Inferior parietal cortex (tissue), 1 donor: ENCODE measurements at regions not wholly inside any gene's neighbourhood (a gene's known extent, or its start where the extent isn't known, plus 50 kb on each side); places are given as distances from the start of the nearest gene placed in this dataset.

ENCODE experiments used
- DNase-seq: peaks from one replicate; pipeline ENCODE4 v3.0.0-alpha.2; 2016; ENCODE audit errors: extremely low spot score

DNA sequence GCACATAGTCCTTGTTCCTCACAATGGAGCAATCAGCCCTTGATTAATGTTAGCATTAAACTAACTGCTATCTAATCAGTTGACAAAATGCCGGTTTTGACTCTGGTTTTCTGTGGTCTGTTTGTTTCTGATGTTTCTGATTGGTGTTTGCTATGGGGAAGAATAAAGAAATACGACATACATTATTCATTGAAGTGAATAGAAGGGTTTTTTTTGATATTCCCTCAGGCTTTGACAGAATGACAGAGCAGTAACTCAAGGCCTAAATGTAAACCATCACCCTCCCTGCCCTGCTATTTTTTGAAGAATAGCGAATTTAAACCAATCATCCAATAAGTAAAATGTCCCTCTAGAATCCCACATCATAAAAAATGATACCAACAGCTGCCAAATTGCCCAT is 65.5 kb upstream of the HS3ST1 start:
- no peak for DNase-seq

DNA sequence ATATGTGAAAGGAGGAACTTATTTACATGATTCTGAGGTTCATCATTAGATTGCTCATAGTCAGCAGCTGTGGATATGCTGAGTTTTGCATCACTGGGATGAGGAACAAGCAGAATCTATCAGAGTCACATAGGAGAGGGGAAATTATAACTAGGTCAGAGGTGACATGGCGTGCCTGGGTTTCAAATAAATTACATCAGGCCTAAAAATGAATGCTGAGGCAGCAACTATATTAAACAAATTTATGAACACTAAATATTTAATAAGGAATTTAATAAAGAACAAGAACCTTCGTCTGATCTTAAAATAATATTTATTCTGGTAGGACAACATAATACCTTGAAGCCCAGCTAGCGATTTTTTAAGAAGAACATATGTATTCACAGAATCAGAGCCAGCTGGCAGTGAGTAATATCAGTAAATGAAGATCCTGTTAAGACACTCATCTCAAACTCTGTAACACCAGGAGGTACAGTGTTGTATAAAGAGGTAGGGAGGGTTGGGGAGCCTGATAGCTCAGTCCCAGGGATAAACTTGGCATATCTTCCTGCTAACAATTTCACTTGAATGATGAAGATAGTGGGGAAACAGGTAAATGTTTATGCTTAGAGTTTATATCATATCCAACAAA is 60.9 kb upstream of the HS3ST1 start:
- DNase-seq, result no peak

DNA sequence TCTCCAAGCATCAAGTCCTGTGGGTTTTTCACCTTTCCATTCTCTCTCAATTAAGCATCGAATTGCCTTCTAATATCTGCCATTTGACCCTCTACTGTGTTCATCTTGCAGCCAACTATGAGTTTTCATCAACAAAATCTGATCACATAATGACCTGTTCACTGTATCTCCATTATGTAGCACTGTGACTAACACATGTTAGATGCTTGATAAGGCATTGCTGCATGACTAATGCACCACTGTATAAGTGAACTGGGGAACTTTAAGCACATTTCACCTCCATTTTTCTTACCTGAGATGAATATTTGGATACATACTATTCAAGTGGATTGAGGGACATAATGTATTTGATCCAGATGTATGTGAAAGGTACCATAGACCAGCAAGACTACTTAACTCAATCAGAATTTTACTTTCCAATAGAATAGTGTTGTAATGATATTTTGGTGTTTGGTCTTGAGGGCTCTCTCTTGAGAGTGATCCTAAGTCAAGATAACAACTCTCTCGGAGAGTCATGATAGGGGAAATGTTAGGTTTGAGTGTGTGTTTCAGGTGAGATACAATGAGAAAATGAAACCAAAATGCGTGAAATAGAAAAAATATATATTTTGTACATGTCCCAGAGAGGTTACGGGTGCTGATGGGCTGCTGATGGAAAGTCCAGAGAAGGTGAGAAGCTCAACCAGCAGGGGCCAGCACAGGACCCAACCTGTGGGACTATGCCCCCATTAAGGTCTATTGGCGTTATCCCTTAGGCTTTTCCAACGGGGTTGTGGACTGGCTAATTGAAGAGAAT is 60.2 kb upstream of the HS3ST1 start:
- no peak for DNase-seq

DNA sequence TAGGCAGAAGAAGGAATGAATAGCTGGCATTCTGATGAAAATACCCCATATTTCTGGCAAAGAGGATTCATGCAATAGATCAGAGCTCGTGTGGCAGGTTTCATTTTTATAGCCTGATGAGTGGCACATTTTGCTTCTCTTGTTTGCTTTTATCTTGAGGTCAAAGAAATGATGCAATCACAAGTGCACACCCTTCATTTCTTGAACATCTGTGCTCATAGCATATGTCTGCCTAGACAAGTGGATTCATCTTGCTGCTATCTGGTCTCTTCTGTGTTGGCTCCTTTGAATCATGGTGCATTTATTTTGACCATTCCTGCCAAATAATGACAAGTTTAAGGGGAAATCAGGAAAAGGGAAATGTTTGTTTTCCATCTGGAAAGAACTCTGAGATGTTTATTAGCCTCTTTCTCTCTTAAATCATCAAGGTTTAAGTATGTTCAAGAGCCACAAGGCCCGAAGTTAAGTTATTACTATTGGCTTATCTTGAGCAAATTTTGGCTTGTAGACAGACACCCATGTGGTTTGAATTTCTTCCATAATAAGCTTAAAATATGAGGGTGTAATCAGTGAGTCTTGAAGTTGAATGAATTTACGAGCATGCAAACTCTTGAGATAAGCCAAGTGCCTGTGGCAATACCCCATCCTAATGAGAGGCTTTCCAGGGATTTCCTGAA is 59.3 kb upstream of the HS3ST1 start:
- no peak for DNase-seq

DNA sequence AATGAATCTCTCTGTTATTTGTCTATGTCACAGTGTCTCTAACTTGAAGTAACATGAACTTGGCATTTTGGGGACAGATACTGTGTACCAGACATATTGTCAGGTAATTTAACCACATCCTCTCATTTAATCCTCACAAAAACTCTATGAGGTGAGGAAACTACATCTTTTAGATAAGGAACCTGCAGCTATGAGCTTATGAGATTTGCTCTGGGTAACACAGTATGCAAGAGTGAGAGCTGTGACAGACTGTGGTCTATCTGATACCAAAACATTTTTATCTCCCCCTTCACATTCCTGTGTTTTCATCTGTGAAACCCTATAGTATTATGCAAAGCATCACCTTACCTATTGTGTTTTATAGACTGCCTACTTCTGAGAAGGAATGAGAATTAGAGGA is 58.4 kb upstream of the HS3ST1 start:
- no peak for DNase-seq

DNA sequence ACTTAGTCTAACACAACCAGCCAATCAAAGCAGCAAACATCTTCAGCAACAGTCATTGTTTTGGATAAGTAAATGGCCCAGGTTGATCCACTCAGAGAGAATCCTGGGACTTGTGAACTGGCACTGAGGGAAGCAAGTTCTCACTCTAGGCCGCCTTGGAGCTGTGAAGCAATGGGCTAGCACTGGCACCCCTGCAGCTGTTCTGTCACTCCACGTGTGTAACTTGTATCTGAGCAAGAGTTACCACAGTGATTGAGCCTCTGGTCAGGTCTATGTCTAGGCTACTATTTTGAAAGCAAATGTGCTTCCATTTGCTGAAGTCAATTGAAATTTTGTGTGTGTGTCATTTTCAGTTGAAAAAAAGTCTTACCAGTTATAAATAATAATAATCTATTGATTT is 57.2 kb upstream of the HS3ST1 start:
- DNase-seq, result no peak

DNA sequence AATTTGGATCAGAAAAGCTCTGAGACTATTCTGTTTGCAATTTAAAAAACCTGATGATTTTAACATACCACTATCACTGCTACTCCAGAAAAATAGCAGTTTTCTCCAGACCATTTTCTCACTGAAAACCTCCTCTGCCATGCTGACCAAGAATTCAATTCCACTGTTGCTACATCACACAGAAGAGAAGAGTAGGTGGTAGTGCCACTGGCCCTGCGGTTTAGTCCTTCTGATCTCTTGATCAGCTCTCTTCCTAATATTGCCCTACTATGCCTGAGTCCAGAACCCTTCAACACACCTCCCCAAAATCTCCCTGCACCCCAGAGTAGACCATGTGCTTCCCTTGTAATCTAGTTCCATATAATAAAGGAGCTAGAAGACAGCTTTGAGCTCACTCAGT is 55.8 kb upstream of the HS3ST1 start:
- DNase-seq, result no peak

DNA sequence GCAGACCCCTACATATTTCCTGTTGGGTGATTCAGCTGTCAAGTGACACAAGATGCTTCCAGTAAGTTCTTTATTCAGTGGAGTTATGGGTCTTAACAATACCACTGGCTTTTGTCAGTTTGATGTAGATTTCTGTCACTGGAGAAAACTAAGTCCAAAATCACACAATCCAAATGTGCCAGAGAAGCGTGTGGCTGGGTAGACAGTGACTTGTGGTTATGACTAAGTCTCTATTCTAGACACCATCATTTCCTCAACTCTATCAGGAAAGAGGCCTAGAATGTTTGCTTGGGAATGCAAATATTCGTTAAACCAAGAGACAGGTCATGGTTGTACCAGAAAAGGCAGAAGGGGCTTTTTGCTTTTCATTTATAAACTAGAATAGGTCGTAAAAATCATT is 54.4 kb upstream of the HS3ST1 start:
- DNase-seq, result no peak

DNA sequence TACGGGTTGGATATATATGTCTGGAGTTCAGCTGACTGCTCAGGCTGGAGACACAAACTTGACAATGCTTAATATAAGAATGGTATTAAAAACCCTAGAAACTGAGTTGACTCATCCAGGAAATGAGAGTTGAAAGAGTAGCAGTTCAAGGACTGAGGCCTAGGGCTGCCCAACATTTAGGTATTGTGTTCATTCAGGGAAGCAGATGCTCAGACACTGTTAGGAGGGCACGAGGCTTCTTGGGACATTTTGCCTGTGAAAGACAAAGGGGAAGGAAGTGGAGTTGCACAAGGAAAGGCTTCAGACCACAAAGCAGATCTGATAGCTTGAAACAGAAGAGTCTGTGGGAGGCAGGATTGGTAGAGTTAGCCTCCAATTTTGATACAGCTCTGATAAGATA is 52.0 kb upstream of the HS3ST1 start:
- peak; percentile 21 for DNase-seq
